Upper lobe of right lung (tissue), 1 donor: ENCODE measurements at regions not wholly inside any gene's neighbourhood (a gene's known extent, or its start where the extent isn't known, plus 50 kb on each side); places are given as distances from the start of the nearest gene placed in this dataset.

Source experiments
- ATAC-seq: fragments of 200-7000 bp; cut with Tn5 transposase; one replicate; pipeline ENCODE4 v1.9.1; 2020; ENCODE audit warnings: mild to moderate bottlenecking, moderate library complexity
- DNase-seq: peaks from one replicate; pipeline ENCODE4 v3.0.0-alpha.2; 2020
- H3K27ac ChIP-seq: fragments of 200-600 bp; one replicate; pipeline ENCODE4 v1.8.0; 2022
- H3K27me3 ChIP-seq: fragments of 200-600 bp; one replicate; pipeline ENCODE4 v1.8.0; 2022; ENCODE audit warnings: mild to moderate bottlenecking
- H3K36me3 ChIP-seq: fragments of 200-600 bp; one replicate; pipeline ENCODE4 v1.8.0; 2022
- H3K4me1 ChIP-seq: fragments of 200-600 bp; one replicate; pipeline ENCODE4 v1.8.0; 2022
- H3K4me3 ChIP-seq: fragments of 200-600 bp; one replicate; pipeline ENCODE4 v1.8.0; 2022; ENCODE audit warnings: mild to moderate bottlenecking
- H3K9me3 ChIP-seq: fragments of 200-600 bp; one replicate; pipeline ENCODE4 v1.8.0; 2022
- CTCF ChIP-seq: fragments of 200-600 bp; IDR thresholded peaks from one replicate; pipeline ENCODE4 v1.8.0; 2022; ENCODE audit warnings: antibody characterized with exemption
- intact Hi-C: fragments of 100-400 bp; cut with DNase I; formaldehyde crosslinking; loops from one replicate; pipeline ENCODE4 v1.11.0; 2022
- donor health status: DM: no; HTN: yes; CAD: no; lungs with severe emphysema.

GRCh38 chr11:79697905-79698304 lies 257.1 kb upstream of the TENM4 start:
- Histone ChIP-seq H3K27me3 (no peaks in the 10 kb centered on the region), H3K9me3 (peaks cover 3% of the 10 kb centered on the region), H3K4me3 (no peak overlapping the region), H3K36me3 (no peaks in the 10 kb centered on the region), H3K27ac (no peak overlapping the region), H3K4me1 (no peaks in the 10 kb centered on the region)
- TF ChIP-seq CTCF = no peak
- DNase-seq (no peak), ATAC-seq (no peak)
- intact Hi-C loops = no loop called here

GRCh38 chr11:79694368-79694767 lies 253.5 kb upstream of the TENM4 start:
- Histone ChIP-seq H3K27me3 (no peaks in the 10 kb centered on the region), H3K4me3 (no peak overlapping the region), H3K27ac (no peak overlapping the region), H3K4me1 (no peaks in the 10 kb centered on the region), H3K9me3 (no peaks in the 10 kb centered on the region), H3K36me3 (no peaks in the 10 kb centered on the region)
- ATAC-seq = no peak
- intact Hi-C loops = no loop called here
- no peak for DNase-seq
- TF ChIP-seq CTCF = no peak

GRCh38 chr11:79691445-79691844 lies 250.6 kb upstream of the TENM4 start:
- DNase-seq (no peak), ATAC-seq (no peak)
- H3K36me3 ChIP-seq = no peaks in the 10 kb centered on the region
- H3K9me3 ChIP-seq = no peaks in the 10 kb centered on the region
- no peaks in the 10 kb centered on the region for H3K4me1 ChIP-seq
- no peak for TF ChIP-seq CTCF
- H3K27ac ChIP-seq = no peak overlapping the region
- no peaks in the 10 kb centered on the region for H3K27me3 ChIP-seq
- H3K4me3 ChIP-seq = no peak overlapping the region
- intact Hi-C loops = no loop called here

- H3K4me1 ChIP-seq = no peaks in the 10 kb centered on the region
- no peak for ATAC-seq
- H3K9me3 ChIP-seq = no peaks in the 10 kb centered on the region
- no peak overlapping the region for H3K27ac ChIP-seq
- H3K36me3 ChIP-seq = no peaks in the 10 kb centered on the region
- no peaks in the 10 kb centered on the region for H3K27me3 ChIP-seq
- H3K4me3 ChIP-seq = no peak overlapping the region
- intact Hi-C loops = no loop called here
- no peak for TF ChIP-seq CTCF
- DNase-seq = no peak
These were observed 246.0 kb upstream of the TENM4 start for GRCh38 chr11:79686703-79687419.

- DNase-seq (no peak), ATAC-seq (no peak)
- H3K36me3 ChIP-seq = no peaks in the 10 kb centered on the region
- H3K9me3 ChIP-seq = no peaks in the 10 kb centered on the region
- no peaks in the 10 kb centered on the region for H3K27me3 ChIP-seq
- intact Hi-C loops = no loop called here
- TF ChIP-seq CTCF = no peak
- H3K4me3 ChIP-seq = no peak overlapping the region
- no peaks in the 10 kb centered on the region for H3K4me1 ChIP-seq
- H3K27ac ChIP-seq = no peak overlapping the region
These were observed 243.1 kb upstream of the TENM4 start for GRCh38 chr11:79683930-79684329.
